Astrocyte of the spinal cord (primary cell): ENCODE measurements at regions not wholly inside any gene's neighbourhood (a gene's known extent, or its start where the extent isn't known, plus 50 kb on each side); places are given as distances from the start of the nearest gene placed in this dataset.

Source experiments
- DNase-seq: peaks from one replicate; pipeline ENCODE4 v3.0.0; 2011; ENCODE audit warnings: low read depth, low spot score
- H3K4me3 ChIP-seq: 2 replicates; pipeline ENCODE4 v1.5.1; 2011; ENCODE audit warnings: low read depth, mild to moderate bottlenecking, low read length, moderate library complexity
- in situ Hi-C: cut with HindIII; loops from 2 replicates; pipeline ENCODE4 v1.10.0; 2017; ENCODE audit warnings: low sequenced_read_pairs
- TF ChIP-seq, protein P1 (sequence below): IDR thresholded peaks from 2 replicates; pipeline ENCODE4 v1.5.1; 2012; ENCODE audit warnings: low read depth, mild to moderate bottlenecking, low read length, inconsistent platforms

DNA sequence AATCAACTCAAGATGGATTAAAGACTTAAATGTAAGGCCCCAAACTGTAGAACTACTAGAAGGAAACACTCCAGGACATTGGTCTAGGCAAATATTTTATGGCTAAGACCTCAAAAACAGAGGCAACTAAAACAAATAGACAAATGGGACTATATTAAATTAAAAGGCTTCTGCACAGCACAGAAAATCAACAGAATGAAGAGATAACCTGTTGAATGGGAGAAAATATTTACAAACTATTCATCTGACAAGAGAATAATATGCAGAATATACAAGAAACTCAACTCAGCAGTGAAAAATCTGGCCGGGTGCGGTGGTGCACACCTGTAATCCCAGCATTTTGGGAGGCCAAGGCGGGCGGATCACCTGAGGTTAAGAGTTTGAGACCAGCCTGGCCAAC lies 84.1 kb upstream of the HNRNPU start:
- in situ Hi-C loops: no loop called here
- no peak for DNase-seq
- TF ChIP-seq, protein P1, sequence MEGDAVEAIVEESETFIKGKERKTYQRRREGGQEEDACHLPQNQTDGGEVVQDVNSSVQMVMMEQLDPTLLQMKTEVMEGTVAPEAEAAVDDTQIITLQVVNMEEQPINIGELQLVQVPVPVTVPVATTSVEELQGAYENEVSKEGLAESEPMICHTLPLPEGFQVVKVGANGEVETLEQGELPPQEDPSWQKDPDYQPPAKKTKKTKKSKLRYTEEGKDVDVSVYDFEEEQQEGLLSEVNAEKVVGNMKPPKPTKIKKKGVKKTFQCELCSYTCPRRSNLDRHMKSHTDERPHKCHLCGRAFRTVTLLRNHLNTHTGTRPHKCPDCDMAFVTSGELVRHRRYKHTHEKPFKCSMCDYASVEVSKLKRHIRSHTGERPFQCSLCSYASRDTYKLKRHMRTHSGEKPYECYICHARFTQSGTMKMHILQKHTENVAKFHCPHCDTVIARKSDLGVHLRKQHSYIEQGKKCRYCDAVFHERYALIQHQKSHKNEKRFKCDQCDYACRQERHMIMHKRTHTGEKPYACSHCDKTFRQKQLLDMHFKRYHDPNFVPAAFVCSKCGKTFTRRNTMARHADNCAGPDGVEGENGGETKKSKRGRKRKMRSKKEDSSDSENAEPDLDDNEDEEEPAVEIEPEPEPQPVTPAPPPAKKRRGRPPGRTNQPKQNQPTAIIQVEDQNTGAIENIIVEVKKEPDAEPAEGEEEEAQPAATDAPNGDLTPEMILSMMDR: no peak
- H3K4me3 ChIP-seq: no peak overlapping the region

DNA sequence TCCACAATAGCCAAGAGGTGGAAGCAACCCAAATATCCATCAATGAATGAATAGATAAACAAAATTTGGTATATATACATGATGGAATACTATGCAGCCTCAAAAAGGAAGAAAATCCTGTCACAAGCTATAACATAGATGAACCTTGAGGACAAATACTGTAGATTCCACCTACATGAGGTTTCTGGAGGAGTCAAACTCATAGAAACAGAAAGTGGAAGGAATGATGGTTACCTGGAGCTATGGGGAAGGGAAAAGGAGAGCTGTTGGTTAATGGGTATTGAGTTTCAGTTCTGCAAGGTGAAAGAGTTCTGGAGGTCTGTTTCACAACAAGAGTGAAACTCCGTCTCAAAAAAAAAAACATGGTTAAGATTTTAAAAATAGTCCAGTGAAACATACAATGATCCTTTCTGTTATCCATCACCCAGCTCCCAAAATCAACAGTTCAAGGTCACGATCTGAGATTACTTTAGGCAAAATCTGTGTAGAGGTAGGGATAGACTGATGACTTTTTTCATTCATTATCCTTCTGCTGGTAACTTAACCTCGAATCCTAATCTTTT lies 80.8 kb upstream of the HNRNPU start:
- TF ChIP-seq, protein P1: no peak
- in situ Hi-C loops: no loop called here
- no peak for DNase-seq
- no peak overlapping the region for H3K4me3 ChIP-seq

GRCh38 chr1:244941121-244941520 lies 76.8 kb upstream of the HNRNPU start:
- TF ChIP-seq, protein P1: no peak
- H3K4me3 ChIP-seq: no peak overlapping the region
- in situ Hi-C loops: no loop called here
- no peak for DNase-seq

- no peak for DNase-seq
- TF ChIP-seq, protein P1: no peak
- in situ Hi-C loops: no loop called here
- no peak overlapping the region for H3K4me3 ChIP-seq
These were observed 72.8 kb upstream of the HNRNPU start for GRCh38 chr1:244937099-244937498.

GRCh38 chr1:244920911-244921761 lies 56.8 kb upstream of the HNRNPU start:
- TF ChIP-seq, protein P1: no peak
- no peak for DNase-seq
- H3K4me3 ChIP-seq: no peak overlapping the region
- in situ Hi-C loops: no loop called here

DNA sequence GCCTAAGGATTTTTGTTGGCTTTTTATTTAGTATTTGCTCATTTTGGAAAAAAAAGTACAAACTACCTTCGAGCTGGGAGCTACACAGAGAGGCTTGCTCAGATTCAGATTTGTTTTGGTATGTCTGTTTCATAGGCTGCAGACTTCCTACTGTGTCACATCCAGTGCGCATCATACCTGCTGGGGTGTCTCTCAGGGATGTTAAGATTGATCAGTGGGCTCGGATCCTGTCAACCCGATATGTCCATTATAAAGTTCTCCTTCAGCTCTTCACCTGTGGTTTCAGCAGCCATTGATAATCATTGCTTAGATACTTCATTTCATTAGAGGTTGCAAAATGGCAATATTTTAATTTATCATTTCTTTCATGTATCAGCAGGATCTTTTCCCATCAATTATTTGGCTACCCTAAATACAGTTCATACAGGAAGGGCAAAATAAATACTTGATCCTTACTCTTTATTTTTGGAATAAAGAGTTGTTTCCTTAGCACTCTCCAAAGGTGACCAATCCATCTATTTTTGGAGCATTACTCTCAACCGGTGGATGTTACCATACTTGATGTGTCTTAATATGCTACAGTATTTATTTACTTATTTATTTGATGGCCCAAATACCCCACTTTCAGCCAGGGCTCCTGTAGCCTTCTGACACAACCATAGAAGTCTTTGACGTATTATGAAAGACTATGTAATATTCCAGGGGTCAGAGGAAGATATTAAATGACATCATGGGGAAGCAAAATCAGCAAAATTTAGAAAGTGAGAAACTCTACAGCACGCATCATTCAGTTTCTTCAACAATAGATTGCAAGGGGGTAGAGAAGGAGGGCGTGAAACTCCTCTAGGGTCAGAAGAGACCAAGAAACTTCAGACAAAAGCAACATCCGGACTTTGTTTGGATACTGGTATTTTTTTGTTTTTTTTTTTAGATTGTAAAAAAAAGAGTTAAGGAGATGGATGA lies 55.3 kb upstream of the HNRNPU start:
- no peak for DNase-seq
- TF ChIP-seq, protein P1: no peak
- peak overlapping the region; percentile 47 for H3K4me3 ChIP-seq
- in situ Hi-C loops: no loop called here
